Body of pancreas (tissue), 4 donors: ENCODE measurements at regions not wholly inside any gene's neighbourhood (a gene's known extent, or its start where the extent isn't known, plus 50 kb on each side); places are given as distances from the start of the nearest gene placed in this dataset.
"Not testable (repeated sequence)": the region's sequence is repeated elsewhere in the genome, so short reads cannot be mapped to it uniquely, and the experiment has no call there.

Experiments used
- ATAC-seq: fragments of 150-250 bp; one replicate; pipeline ENCODE4 v1.9.1; 2016
- DNase-seq, 4 donors: peaks; one replicate each; pipeline ENCODE4 v3.0.0-alpha.2; 2019
- H3K27ac ChIP-seq, 4 donors: fragments of 200-600 bp; sonication (generic); 1 replicate in 3 of 4; 2 replicates in 1 of 4; pipeline versions ENCODE4 v1.5.1 to v1.6.1; 2016 to 2019; ENCODE audit warnings: mild to moderate bottlenecking in 1 of 4, mixed read lengths in 1 of 4, moderate library complexity in 1 of 4
- H3K27me3 ChIP-seq, 2 donors: fragments of 200-600 bp; sonication (generic); one replicate each; pipeline ENCODE4 v1.6.0; 2016; ENCODE audit warnings: mild to moderate bottlenecking in 1 of 2
- H3K36me3 ChIP-seq, 2 donors: fragments of 200-600 bp; sonication (generic); replicated peaks in 1 of 2; 2 replicates each; pipeline ENCODE4 v1.5.1; 2016; ENCODE audit warnings: low read depth in 2 of 2; ENCODE audit not compliant: insufficient read depth in 1 of 2
- H3K4me1 ChIP-seq: fragments of 200-600 bp; sonication (generic); one replicate; pipeline ENCODE4 v1.6.0; 2016
- H3K4me3 ChIP-seq, 2 donors: fragments of 200-600 bp; sonication (generic); 1 replicate in 1 of 2; 2 replicates in 1 of 2; pipeline ENCODE4 v1.5.1; 2016 to 2019
- H3K9me3 ChIP-seq, 3 donors: fragments of 200-600 bp; sonication (generic); 1 replicate in 2 of 3; 2 replicates in 1 of 3; pipeline ENCODE4 v1.5.1; 2016
- POLR2A ChIP-seq, 3 donors: fragments of 450-650 bp; IDR thresholded peaks; one replicate each; pipeline ENCODE4 v1.6.1; 2016; ENCODE audit warnings: antibody characterized with exemption in 3 of 3, mild to moderate bottlenecking in 2 of 3
- WGBS, 2 donors: methylation state at CpG; one replicate each; pipeline ENCODE4 v1.1.5; 2017; 5-methylcytosine and 5-hydroxymethylcytosine counted together
- intact Hi-C: fragments of 100-400 bp; cut with DNase I; formaldehyde crosslinking; loops from one replicate; pipeline ENCODE4 v1.15.1; 2023
- TF ChIP-seq, protein P1 (sequence below), 7 experiments: fragments of 450-650 bp in 4 of 7; fragments of 200-600 bp in 3 of 7; sonication (generic) in 3 of 7; IDR thresholded peaks; one replicate each; pipeline ENCODE4 v1.5.1; 2016 to 2019; ENCODE audit warnings: antibody characterized with exemption in 7 of 7

DNA sequence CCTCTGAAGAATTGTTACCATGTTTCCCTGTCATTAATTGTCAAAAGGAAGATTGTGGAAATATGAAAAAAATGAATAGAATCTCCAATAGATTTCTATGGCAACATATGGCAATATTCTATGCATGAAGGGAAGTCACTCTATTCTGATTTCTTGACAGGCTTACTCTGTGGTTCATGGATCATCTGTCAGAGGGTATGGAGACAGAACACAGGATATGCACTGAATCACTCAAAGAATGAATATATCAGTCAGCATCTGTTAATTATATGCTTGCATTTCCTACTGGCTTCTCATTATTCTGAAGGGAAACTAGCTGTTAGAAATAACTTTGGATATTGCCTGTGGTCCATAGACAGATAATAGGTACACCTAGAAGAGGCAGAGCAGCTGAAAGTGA is 918.9 kb downstream of the DTWD2 start:
- Histone ChIP-seq H3K27ac (no peak overlapping the region), H3K9me3 (no peaks in the 10 kb centered on the region), H3K4me3 (no peak overlapping the region), H3K36me3 (no peaks in the 10 kb centered on the region), H3K4me1 (no peaks in the 10 kb centered on the region), H3K27me3 (no peaks in the 10 kb centered on the region)
- no peak for ATAC-seq
- intact Hi-C loops: no loop called here
- DNase-seq: no peak
- no peak for TF ChIP-seq POLR2A (IDR thresholded peaks at IDR 0.05)
- TF ChIP-seq, protein P1, sequence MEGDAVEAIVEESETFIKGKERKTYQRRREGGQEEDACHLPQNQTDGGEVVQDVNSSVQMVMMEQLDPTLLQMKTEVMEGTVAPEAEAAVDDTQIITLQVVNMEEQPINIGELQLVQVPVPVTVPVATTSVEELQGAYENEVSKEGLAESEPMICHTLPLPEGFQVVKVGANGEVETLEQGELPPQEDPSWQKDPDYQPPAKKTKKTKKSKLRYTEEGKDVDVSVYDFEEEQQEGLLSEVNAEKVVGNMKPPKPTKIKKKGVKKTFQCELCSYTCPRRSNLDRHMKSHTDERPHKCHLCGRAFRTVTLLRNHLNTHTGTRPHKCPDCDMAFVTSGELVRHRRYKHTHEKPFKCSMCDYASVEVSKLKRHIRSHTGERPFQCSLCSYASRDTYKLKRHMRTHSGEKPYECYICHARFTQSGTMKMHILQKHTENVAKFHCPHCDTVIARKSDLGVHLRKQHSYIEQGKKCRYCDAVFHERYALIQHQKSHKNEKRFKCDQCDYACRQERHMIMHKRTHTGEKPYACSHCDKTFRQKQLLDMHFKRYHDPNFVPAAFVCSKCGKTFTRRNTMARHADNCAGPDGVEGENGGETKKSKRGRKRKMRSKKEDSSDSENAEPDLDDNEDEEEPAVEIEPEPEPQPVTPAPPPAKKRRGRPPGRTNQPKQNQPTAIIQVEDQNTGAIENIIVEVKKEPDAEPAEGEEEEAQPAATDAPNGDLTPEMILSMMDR (IDR thresholded peaks at IDR 0.05): no peak

DNA sequence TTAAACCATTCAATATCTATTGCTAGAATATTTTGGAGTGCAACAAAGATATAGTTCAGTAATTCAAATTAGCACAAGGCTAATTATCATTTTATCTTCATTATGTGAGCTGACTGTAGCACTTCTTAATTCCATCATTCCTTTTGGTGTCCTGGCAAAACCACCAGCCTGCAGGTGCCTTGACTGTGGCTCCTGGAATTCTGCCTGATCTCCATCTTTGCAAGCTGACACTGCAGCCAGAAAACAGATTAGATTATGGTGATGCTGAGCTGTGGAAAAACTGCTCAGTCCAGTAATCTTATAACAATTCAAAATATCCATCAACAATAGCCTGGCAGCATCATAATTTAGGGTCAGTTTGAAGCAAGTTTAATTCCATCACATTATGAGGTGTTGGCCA is 919.5 kb downstream of the DTWD2 start:
- Histone ChIP-seq H3K4me1 (no peaks in the 10 kb centered on the region), H3K27ac (no peak overlapping the region), H3K9me3 (no peaks in the 10 kb centered on the region), H3K36me3 (no peaks in the 10 kb centered on the region), H3K27me3 (no peaks in the 10 kb centered on the region), H3K4me3 (no peak overlapping the region)
- ATAC-seq (no peak), DNase-seq (no peak)
- intact Hi-C loops: no loop called here
- TF ChIP-seq POLR2A (IDR thresholded peaks at IDR 0.05): no peak
- TF ChIP-seq, protein P1 (IDR thresholded peaks at IDR 0.05): no peak

DNA sequence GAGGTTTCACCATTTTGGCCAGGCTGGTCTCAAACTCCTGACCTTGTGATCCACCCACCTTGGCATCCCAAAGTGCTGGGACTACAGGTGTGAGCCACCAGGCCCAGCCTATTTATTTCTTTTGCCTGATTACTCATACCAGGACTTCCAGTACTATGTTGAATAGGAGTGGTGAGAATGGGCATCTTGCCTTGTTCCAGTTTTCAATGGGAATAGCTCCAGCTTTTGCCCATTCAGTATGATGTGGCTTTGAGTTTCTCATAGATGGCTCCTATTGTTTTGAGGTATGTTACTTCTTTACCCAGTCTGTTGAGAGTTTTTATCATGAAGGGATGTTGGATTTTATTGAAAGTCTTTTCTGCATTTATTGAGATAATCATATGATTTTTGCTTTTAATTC is 924.5 kb downstream of the DTWD2 start:
- not testable (repeated sequence) for H3K4me3 ChIP-seq, H3K27ac ChIP-seq

DNA sequence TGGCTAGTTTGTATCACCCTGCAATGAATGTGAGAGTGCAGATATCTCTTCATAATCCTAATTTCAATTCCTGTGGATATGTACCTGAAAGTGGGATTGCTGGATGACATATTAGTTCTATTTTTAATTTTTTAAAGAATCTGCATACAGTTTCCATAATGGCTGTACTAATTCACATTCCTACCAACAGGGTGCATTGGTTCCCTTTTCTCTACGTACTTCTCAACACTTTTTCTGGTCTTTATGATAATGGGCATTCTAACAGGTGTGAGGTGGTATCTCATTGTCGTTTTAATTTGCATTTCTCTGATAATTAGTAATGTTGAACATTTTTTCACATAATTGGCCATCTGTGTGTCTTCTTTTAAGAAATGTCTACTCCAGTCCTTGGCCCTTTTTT is 927.5 kb downstream of the DTWD2 start:
- whole genome bisulfite sequencing, 2 donors: 39 to 61% methylated on average over 2 of the region's 2 CpGs
- DNase-seq: no peak
- no peaks in the 10 kb centered on the region for H3K9me3 ChIP-seq
- no peak overlapping the region for H3K4me3 ChIP-seq
- intact Hi-C loops: no loop called here
- no peak overlapping the region for H3K27ac ChIP-seq
- no peak for TF ChIP-seq POLR2A (IDR thresholded peaks at IDR 0.05)
- TF ChIP-seq, protein P1 (IDR thresholded peaks at IDR 0.05): no peak
- no peaks in the 10 kb centered on the region for H3K27me3 ChIP-seq
- no peaks in the 10 kb centered on the region for H3K4me1 ChIP-seq
- no peak for ATAC-seq
- no peaks in the 10 kb centered on the region for H3K36me3 ChIP-seq

More for the DNA sequence above, 924.5 kb downstream of the DTWD2 start:
- H3K4me1 ChIP-seq, DNase-seq, H3K9me3 ChIP-seq, intact Hi-C loops, H3K27me3 ChIP-seq, H3K36me3 ChIP-seq, ATAC-seq: not testable (repeated sequence)

DNA sequence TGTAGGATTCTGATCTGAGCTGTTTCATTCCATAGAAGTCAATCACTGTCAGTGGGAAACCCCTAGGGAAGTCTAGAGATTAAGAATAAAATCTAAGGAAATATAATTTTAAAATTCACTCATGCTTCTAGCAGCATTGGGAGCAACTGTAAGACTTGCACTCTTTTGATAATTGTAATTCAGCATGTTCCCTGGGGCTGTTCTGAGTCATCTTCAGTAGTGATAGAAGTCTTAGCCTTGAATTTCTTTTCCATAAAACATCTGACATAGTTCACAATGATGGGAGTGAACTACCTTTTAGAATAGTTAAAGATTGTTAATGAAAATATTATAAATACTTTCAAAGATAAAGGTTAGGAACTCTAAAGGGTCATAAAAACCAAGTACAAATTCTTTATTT is 935.8 kb downstream of the DTWD2 start:
- H3K27me3 ChIP-seq: no peaks in the 10 kb centered on the region
- intact Hi-C loops: no loop called here
- H3K4me3 ChIP-seq: no peak overlapping the region
- no peaks in the 10 kb centered on the region for H3K36me3 ChIP-seq
- ATAC-seq: no peak
- DNase-seq: no peak
- H3K27ac ChIP-seq: no peak overlapping the region
- H3K9me3 ChIP-seq: no peaks in the 10 kb centered on the region
- no peaks in the 10 kb centered on the region for H3K4me1 ChIP-seq
- TF ChIP-seq, protein P1 (IDR thresholded peaks at IDR 0.05): no peak
- no peak for TF ChIP-seq POLR2A (IDR thresholded peaks at IDR 0.05)
